ENCODE measurements at regions not wholly inside any gene's neighbourhood (a gene's known extent, or its start where the extent isn't known, plus 50 kb on each side); places are given as distances from the start of the nearest gene placed in this dataset.

GRCh38 chr5:42351956-42352355, 71.3 kb upstream of the GHR start:
- TF ChIP-seq POLR2A (IDR thresholded peaks at IDR 0.05; ENCODE audit: low read length) (no peak), GATA1 (IDR thresholded peaks at IDR 0.05; ENCODE audit: low read depth, low read length) (no peak)
